ENCODE measurements at regions not wholly inside any gene's neighbourhood (a gene's known extent, or its start where the extent isn't known, plus 50 kb on each side); places are given as distances from the start of the nearest gene placed in this dataset.
A peak's percentile ranks its signal among the peaks of the same experiment; 100 is the strongest.

- H2AFZ ChIP-seq (ENCODE audit: low read length): no peak overlapping the region
- TF ChIP-seq, protein P1, sequence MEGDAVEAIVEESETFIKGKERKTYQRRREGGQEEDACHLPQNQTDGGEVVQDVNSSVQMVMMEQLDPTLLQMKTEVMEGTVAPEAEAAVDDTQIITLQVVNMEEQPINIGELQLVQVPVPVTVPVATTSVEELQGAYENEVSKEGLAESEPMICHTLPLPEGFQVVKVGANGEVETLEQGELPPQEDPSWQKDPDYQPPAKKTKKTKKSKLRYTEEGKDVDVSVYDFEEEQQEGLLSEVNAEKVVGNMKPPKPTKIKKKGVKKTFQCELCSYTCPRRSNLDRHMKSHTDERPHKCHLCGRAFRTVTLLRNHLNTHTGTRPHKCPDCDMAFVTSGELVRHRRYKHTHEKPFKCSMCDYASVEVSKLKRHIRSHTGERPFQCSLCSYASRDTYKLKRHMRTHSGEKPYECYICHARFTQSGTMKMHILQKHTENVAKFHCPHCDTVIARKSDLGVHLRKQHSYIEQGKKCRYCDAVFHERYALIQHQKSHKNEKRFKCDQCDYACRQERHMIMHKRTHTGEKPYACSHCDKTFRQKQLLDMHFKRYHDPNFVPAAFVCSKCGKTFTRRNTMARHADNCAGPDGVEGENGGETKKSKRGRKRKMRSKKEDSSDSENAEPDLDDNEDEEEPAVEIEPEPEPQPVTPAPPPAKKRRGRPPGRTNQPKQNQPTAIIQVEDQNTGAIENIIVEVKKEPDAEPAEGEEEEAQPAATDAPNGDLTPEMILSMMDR (conservative IDR thresholded peaks at IDR 0.05 in 1 of 2, IDR thresholded peaks at IDR 0.05 in 1 of 2; ENCODE audit: low read depth in 1 of 2, low read length in 2 of 2): no peak
- TF ChIP-seq EZH2 (IDR thresholded peaks at IDR 0.05; ENCODE audit: low read length, missing control alignments): no peak
- H3K4me3 ChIP-seq (replicated peaks in 1 of 4; ENCODE audit: control extremely low read depth in 1 of 4, insufficient read depth in 1 of 4, low read depth in 3 of 4, low read length in 4 of 4): no peak overlapping the region
- no peak overlapping the region for H3K9ac ChIP-seq (ENCODE audit: insufficient read depth, low read length)
- H3K27me3 ChIP-seq (ENCODE audit: control insufficient read depth, insufficient read depth, low read length): no peaks in the 10 kb centered on the region
- H3K27ac ChIP-seq (ENCODE audit: insufficient read depth, low read length): no peak overlapping the region
- H3K4me1 ChIP-seq (ENCODE audit: control insufficient read depth, extremely low read depth, insufficient read depth, low read length): no peaks in the 10 kb centered on the region
- DNase-seq (ENCODE audit: low read depth in 2 of 2): peak in 1 of 2 donors; percentile 27
- no peaks in the 10 kb centered on the region for H3K79me2 ChIP-seq (ENCODE audit: control insufficient read depth, insufficient read depth, low read length)
- no peaks in the 10 kb centered on the region for H3K36me3 ChIP-seq (ENCODE audit: control insufficient read depth, insufficient read depth, low read length)
- no peaks in the 10 kb centered on the region for H3K9me3 ChIP-seq (ENCODE audit: control insufficient read depth, insufficient read depth, low read depth, low read length)
- H4K20me1 ChIP-seq (ENCODE audit: control insufficient read depth, extremely low read depth, insufficient read depth, low read length): no peaks in the 10 kb centered on the region
- H3K4me2 ChIP-seq (ENCODE audit: extremely low read depth, insufficient read depth, low read length): no peak overlapping the region
Observed at GRCh38 chr19:30671622-30672051, 299.5 kb downstream of the ZNF536 start.

- Histone ChIP-seq H2AFZ (ENCODE audit: low read length) (no peak overlapping the region), H3K36me3 (ENCODE audit: control insufficient read depth, insufficient read depth, low read length) (no peaks in the 10 kb centered on the region), H3K4me2 (ENCODE audit: extremely low read depth, insufficient read depth, low read length) (no peak overlapping the region), H3K4me1 (ENCODE audit: control insufficient read depth, extremely low read depth, insufficient read depth, low read length) (no peaks in the 10 kb centered on the region), H3K27me3 (ENCODE audit: control insufficient read depth, insufficient read depth, low read length) (no peaks in the 10 kb centered on the region), H3K9me3 (ENCODE audit: control insufficient read depth, insufficient read depth, low read depth, low read length) (no peaks in the 10 kb centered on the region), H3K79me2 (ENCODE audit: control insufficient read depth, insufficient read depth, low read length) (no peaks in the 10 kb centered on the region), H3K9ac (ENCODE audit: insufficient read depth, low read length) (no peak overlapping the region), H3K27ac (ENCODE audit: insufficient read depth, low read length) (no peak overlapping the region), H3K4me3 (replicated peaks in 1 of 4; ENCODE audit: control extremely low read depth in 1 of 4, insufficient read depth in 1 of 4, low read depth in 3 of 4, low read length in 4 of 4) (no peak overlapping the region), H4K20me1 (ENCODE audit: control insufficient read depth, extremely low read depth, insufficient read depth, low read length) (no peaks in the 10 kb centered on the region)
- no peak for DNase-seq (ENCODE audit: low read depth in 2 of 2)
- no peak for TF ChIP-seq EZH2 (IDR thresholded peaks at IDR 0.05; ENCODE audit: low read length, missing control alignments)
- TF ChIP-seq, protein P1 (conservative IDR thresholded peaks at IDR 0.05 in 1 of 2, IDR thresholded peaks at IDR 0.05 in 1 of 2; ENCODE audit: low read depth in 1 of 2, low read length in 2 of 2): no peak
Observed at GRCh38 chr19:30671367-30671619, 299.1 kb downstream of the ZNF536 start.

DNA sequence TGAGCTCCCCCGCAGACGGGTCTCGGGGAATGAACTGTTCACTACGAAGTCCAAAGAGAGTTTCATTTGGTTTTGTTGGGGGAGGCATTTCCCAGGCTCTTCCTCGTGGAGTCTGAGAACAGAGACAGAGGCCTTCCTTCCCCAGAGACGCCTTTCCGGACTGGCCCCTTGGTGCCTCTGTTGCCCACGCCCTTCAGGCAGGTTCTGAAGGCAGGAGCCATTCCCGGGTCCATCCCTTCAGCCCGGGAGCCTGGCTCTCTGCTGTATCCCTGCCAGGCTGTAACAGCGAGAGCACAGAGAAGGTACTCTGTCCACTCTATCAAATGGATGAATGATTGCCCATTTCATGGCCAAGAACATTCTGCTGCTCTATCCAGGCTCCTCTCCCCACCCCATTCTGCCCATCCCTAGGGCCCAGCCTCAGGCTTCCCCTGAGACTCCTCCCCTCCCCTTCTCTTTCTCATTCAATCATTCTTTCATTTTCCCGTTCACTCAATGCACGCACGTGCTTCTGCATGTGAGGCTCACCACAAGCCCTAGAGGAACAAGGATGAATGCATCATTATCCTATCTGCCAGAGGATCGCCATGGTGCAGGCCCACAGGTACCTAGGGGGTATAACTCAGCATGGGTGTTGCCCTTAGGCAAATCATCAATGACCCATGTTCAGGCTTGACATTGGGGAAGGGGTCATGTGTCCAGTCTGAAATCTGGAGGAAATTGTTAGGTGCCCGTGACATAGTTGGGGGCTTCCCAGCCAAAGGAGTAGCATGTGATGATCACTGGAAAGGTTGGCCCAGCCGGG lies 298.6 kb downstream of the ZNF536 start:
- no peaks in the 10 kb centered on the region for H3K4me1 ChIP-seq (ENCODE audit: control insufficient read depth, extremely low read depth, insufficient read depth, low read length)
- H3K79me2 ChIP-seq (ENCODE audit: control insufficient read depth, insufficient read depth, low read length): no peaks in the 10 kb centered on the region
- no peak overlapping the region for H2AFZ ChIP-seq (ENCODE audit: low read length)
- H3K4me2 ChIP-seq (ENCODE audit: extremely low read depth, insufficient read depth, low read length): no peak overlapping the region
- H3K27ac ChIP-seq (ENCODE audit: insufficient read depth, low read length): no peak overlapping the region
- H3K27me3 ChIP-seq (ENCODE audit: control insufficient read depth, insufficient read depth, low read length): no peaks in the 10 kb centered on the region
- no peak overlapping the region for H3K9ac ChIP-seq (ENCODE audit: insufficient read depth, low read length)
- TF ChIP-seq EZH2 (IDR thresholded peaks at IDR 0.05; ENCODE audit: low read length, missing control alignments): no peak
- TF ChIP-seq, protein P1 (conservative IDR thresholded peaks at IDR 0.05 in 1 of 2, IDR thresholded peaks at IDR 0.05 in 1 of 2; ENCODE audit: low read depth in 1 of 2, low read length in 2 of 2): no peak
- no peaks in the 10 kb centered on the region for H4K20me1 ChIP-seq (ENCODE audit: control insufficient read depth, extremely low read depth, insufficient read depth, low read length)
- no peaks in the 10 kb centered on the region for H3K36me3 ChIP-seq (ENCODE audit: control insufficient read depth, insufficient read depth, low read length)
- H3K4me3 ChIP-seq (replicated peaks in 1 of 4; ENCODE audit: control extremely low read depth in 1 of 4, insufficient read depth in 1 of 4, low read depth in 3 of 4, low read length in 4 of 4): no peak overlapping the region
- no peaks in the 10 kb centered on the region for H3K9me3 ChIP-seq (ENCODE audit: control insufficient read depth, insufficient read depth, low read depth, low read length)
- DNase-seq (ENCODE audit: low read depth in 2 of 2): no peak

All from fibroblast of lung (primary cell).